Sigmoid colon (tissue), 6 donors: ENCODE measurements at regions not wholly inside any gene's neighbourhood (a gene's known extent, or its start where the extent isn't known, plus 50 kb on each side); places are given as distances from the start of the nearest gene placed in this dataset.

Experiments
- DNase-seq: peaks from one replicate; pipeline ENCODE4 v3.0.0-alpha.2; 2019
- H3K27ac ChIP-seq, 4 donors: fragments of 200-600 bp; sonication (generic); one replicate each; pipeline ENCODE4 v1.5.1; 2016 to 2019; ENCODE audit warnings: mild to moderate bottlenecking in 1 of 4
- H3K27me3 ChIP-seq, 3 donors: fragments of 200-600 bp; sonication (generic); one replicate each; pipeline ENCODE4 v1.5.1; 2019; ENCODE audit warnings: mild to moderate bottlenecking in 1 of 3
- H3K36me3 ChIP-seq, 4 donors: fragments of 200-600 bp; sonication (generic); one replicate each; pipeline ENCODE4 v1.5.1; 2016 to 2019
- H3K4me1 ChIP-seq, 4 donors: fragments of 200-600 bp; sonication (generic); one replicate each; pipeline ENCODE4 v1.5.1; 2017 to 2019
- H3K4me3 ChIP-seq, 4 donors: fragments of 200-600 bp; sonication (generic); one replicate each; pipeline ENCODE4 v1.5.1; 2017 to 2019; ENCODE audit warnings: mild to moderate bottlenecking in 2 of 4, moderate library complexity in 1 of 4
- H3K9me3 ChIP-seq, 4 donors: fragments of 200-600 bp in 3 of 4; sonication (generic) in 3 of 4; one replicate each; pipeline versions ENCODE4 v1.5.1 to v1.6.1; 2013 to 2019
- CTCF ChIP-seq, 4 experiments: fragments of 450-650 bp in 3 of 4; fragments of 200-600 bp in 1 of 4; IDR thresholded peaks; one replicate each; pipeline ENCODE4 v1.5.1; 2016 to 2019; ENCODE audit warnings: antibody characterized with exemption in 4 of 4, mild to moderate bottlenecking in 3 of 4, moderate library complexity in 2 of 4
- EP300 ChIP-seq, 4 donors: sonication (generic); formaldehyde crosslinking; IDR thresholded peaks; one replicate each; pipeline ENCODE4 v1.6.1; 2017; ENCODE audit warnings: antibody characterized with exemption in 4 of 4
- POLR2A ChIP-seq, 2 donors: fragments of 450-650 bp; IDR thresholded peaks; one replicate each; pipeline ENCODE4 v1.6.1; 2016; ENCODE audit warnings: antibody characterized with exemption in 2 of 2, mild to moderate bottlenecking in 2 of 2, moderate library complexity in 2 of 2
- POLR2AphosphoS5 ChIP-seq, 4 donors: sonication (generic); formaldehyde crosslinking; IDR thresholded peaks; one replicate each; pipeline ENCODE4 v1.6.1; 2017; ENCODE audit warnings: antibody characterized with exemption in 4 of 4
- whole genome bisulfite sequencing, 2 donors: extraction: QIAGEN DNeasy Blood & Tissue Kit; methylation state at CpG; one replicate each; pipeline ENCODE4 v1.1.7; 2013; 5-methylcytosine and 5-hydroxymethylcytosine counted together
- intact Hi-C: fragments of 100-400 bp; cut with DNase I; formaldehyde crosslinking; loops from one replicate; pipeline ENCODE4 v1.15.1; 2023
- donor health status: healthy with polysubstance abuse.
- donor health status: healthy.

GRCh38 chr2:188102881-188103280, 188.8 kb upstream of the GULP1 start:
- Histone ChIP-seq H3K27me3 (no peaks in the 10 kb centered on the region), H3K4me3 (no peak overlapping the region), H3K27ac (no peak overlapping the region), H3K4me1 (no peaks in the 10 kb centered on the region), H3K36me3 (no peaks in the 10 kb centered on the region), H3K9me3 (no peaks in the 10 kb centered on the region)
- TF ChIP-seq POLR2AphosphoS5 (IDR thresholded peaks at IDR 0.05) (no peak), POLR2A (IDR thresholded peaks at IDR 0.05) (no peak), EP300 (IDR thresholded peaks at IDR 0.05) (no peak), CTCF (IDR thresholded peaks at IDR 0.05) (no peak)
- 75 to 79% methylated on average over 6 of the region's 6 CpGs for WGBS, 2 donors
- intact Hi-C loops = no loop called here
- DNase-seq = no peak

GRCh38 chr2:188114014-188114413, 177.7 kb upstream of the GULP1 start:
- no peaks in the 10 kb centered on the region for H3K4me1 ChIP-seq
- intact Hi-C loops = no loop called here
- H3K9me3 ChIP-seq = no peaks in the 10 kb centered on the region
- 32 to 37% methylated on average over 1 of the region's 1 CpG for WGBS, 2 donors
- no peak overlapping the region for H3K4me3 ChIP-seq
- no peaks in the 10 kb centered on the region for H3K27me3 ChIP-seq
- H3K36me3 ChIP-seq = no peaks in the 10 kb centered on the region
- no peak for DNase-seq
- no peak overlapping the region for H3K27ac ChIP-seq
- TF ChIP-seq EP300 (IDR thresholded peaks at IDR 0.05) = no peak
- no peak for TF ChIP-seq POLR2AphosphoS5 (IDR thresholded peaks at IDR 0.05)
- TF ChIP-seq POLR2A (IDR thresholded peaks at IDR 0.05) = no peak
- no peak for TF ChIP-seq CTCF (IDR thresholded peaks at IDR 0.05)

GRCh38 chr2:188117706-188118105, 174.0 kb upstream of the GULP1 start:
- no peak overlapping the region for H3K4me3 ChIP-seq
- no peaks in the 10 kb centered on the region for H3K36me3 ChIP-seq
- TF ChIP-seq POLR2A (IDR thresholded peaks at IDR 0.05) = no peak
- TF ChIP-seq POLR2AphosphoS5 (IDR thresholded peaks at IDR 0.05) = no peak
- H3K9me3 ChIP-seq = no peaks in the 10 kb centered on the region
- H3K27me3 ChIP-seq = no peaks in the 10 kb centered on the region
- intact Hi-C loops = no loop called here
- DNase-seq = no peak
- H3K4me1 ChIP-seq = no peaks in the 10 kb centered on the region
- H3K27ac ChIP-seq = no peak overlapping the region
- WGBS, 2 donors = 50 to 57% methylated on average over 2 of the region's 2 CpGs

- intact Hi-C loops = no loop called here
- Histone ChIP-seq H3K4me1 (no peaks in the 10 kb centered on the region), H3K4me3 (no peak overlapping the region), H3K36me3 (no peaks in the 10 kb centered on the region), H3K27me3 (no peaks in the 10 kb centered on the region), H3K9me3 (no peaks in the 10 kb centered on the region), H3K27ac (no peak overlapping the region)
- TF ChIP-seq POLR2AphosphoS5 (IDR thresholded peaks at IDR 0.05) = no peak
- DNase-seq = no peak
- WGBS, 2 donors = 11 to 59% methylated on average over 1 of the region's 1 CpG
These were observed 173.2 kb upstream of the GULP1 start for GRCh38 chr2:188118431-188118830.

- 69 to 82% methylated on average over 5 of the region's 5 CpGs for WGBS, 2 donors
- no peak overlapping the region for H3K4me3 ChIP-seq
- intact Hi-C loops = no loop called here
- no peak for DNase-seq
- H3K27me3 ChIP-seq = no peaks in the 10 kb centered on the region
- TF ChIP-seq POLR2A (IDR thresholded peaks at IDR 0.05) = no peak
- no peak for TF ChIP-seq POLR2AphosphoS5 (IDR thresholded peaks at IDR 0.05)
- TF ChIP-seq EP300 (IDR thresholded peaks at IDR 0.05) = no peak
- no peak for TF ChIP-seq CTCF (IDR thresholded peaks at IDR 0.05)
- no peaks in the 10 kb centered on the region for H3K9me3 ChIP-seq
- H3K4me1 ChIP-seq = no peaks in the 10 kb centered on the region
- no peak overlapping the region for H3K27ac ChIP-seq
- H3K36me3 ChIP-seq = no peaks in the 10 kb centered on the region
These were observed 172.4 kb upstream of the GULP1 start for GRCh38 chr2:188119112-188119838.

GRCh38 chr2:188122985-188123384, 168.7 kb upstream of the GULP1 start:
- H3K9me3 ChIP-seq = no peaks in the 10 kb centered on the region
- H3K4me1 ChIP-seq = no peaks in the 10 kb centered on the region
- H3K36me3 ChIP-seq = no peaks in the 10 kb centered on the region
- TF ChIP-seq POLR2A (IDR thresholded peaks at IDR 0.05) (no peak), CTCF (IDR thresholded peaks at IDR 0.05) (no peak)
- H3K27ac ChIP-seq = no peak overlapping the region
- H3K27me3 ChIP-seq = no peaks in the 10 kb centered on the region
- no peak overlapping the region for H3K4me3 ChIP-seq
- no peak for DNase-seq
- intact Hi-C loops = no loop called here
